ENCODE measurements at regions not wholly inside any gene's neighbourhood (a gene's known extent, or its start where the extent isn't known, plus 50 kb on each side); places are given as distances from the start of the nearest gene placed in this dataset.

GRCh38 chr4:14528918-14529317 lies 473.4 kb upstream of the CPEB2 start:
- TF ChIP-seq CTCF (IDR thresholded peaks at IDR 0.05 in 8 of 11, conservative IDR thresholded peaks at IDR 0.05 in 3 of 11) (no peak), POLR2AphosphoS5 (IDR thresholded peaks at IDR 0.05) (no peak)

All from spleen (tissue), 7 donors.